HEK293 (cell line): ENCODE measurements at regions not wholly inside any gene's neighbourhood (a gene's known extent, or its start where the extent isn't known, plus 50 kb on each side); places are given as distances from the start of the nearest gene placed in this dataset.

Experiments
- CTCF ChIA-PET: fragments of 350-600 bp; formaldehyde crosslinking; extraction: SDS; loops from one replicate; lab custom pipeline; 2021; ENCODE audit warnings: antibody characterized with exemption; lab: Yijun Ruan, JAX
- POLR2A ChIA-PET: fragments of 300-600 bp; formaldehyde crosslinking; extraction: SDS; loops from one replicate; lab custom pipeline; 2020; ENCODE audit warnings: antibody characterized with exemption, inconsistent platforms; lab: Yijun Ruan, JAX
- H3K27ac ChIP-seq: fragments of 200-500 bp; sonication (Bioruptor generic); 2 replicates; pipeline ENCODE4 v1.5.1; 2014; ENCODE audit warnings: low read depth, low read length, control low read depth, inconsistent platforms; ENCODE audit errors: extremely low read depth
- H3K36me3 ChIP-seq, 2 experiments: fragments of 200-500 bp in 1 of 2; sonication (Bioruptor generic) in 1 of 2; 1 replicate in 1 of 2; 2 replicates in 1 of 2; pipeline ENCODE4 v1.5.1; 2014 to 2017; ENCODE audit warnings: inconsistent platforms in 2 of 2, low read length in 2 of 2; ENCODE audit not compliant: control insufficient read depth in 2 of 2, insufficient read depth in 1 of 2
- H3K4me1 ChIP-seq: fragments of 200-500 bp; sonication (Bioruptor generic); 2 replicates; pipeline ENCODE4 v1.5.1; 2014; ENCODE audit warnings: mild to moderate bottlenecking, low read length, inconsistent platforms; ENCODE audit not compliant: control insufficient read depth, insufficient read depth
- H3K4me3 ChIP-seq: 2 replicates; pipeline ENCODE4 v1.5.1; 2011; ENCODE audit warnings: low read depth, mild to moderate bottlenecking, control low read depth, low read length, moderate library complexity
- H3K9me3 ChIP-seq: fragments of 200-500 bp; sonication (Bioruptor generic); 2 replicates; pipeline ENCODE4 v1.5.1; 2014; ENCODE audit warnings: low read depth, low read length, inconsistent platforms; ENCODE audit not compliant: control insufficient read depth, insufficient read depth
- GFI1B ChIP-seq: fragments of 450-650 bp; formaldehyde crosslinking; IDR thresholded peaks from 2 replicates; pipeline ENCODE4 v1.5.1; 2016; ENCODE audit warnings: missing biosample characterization, missing genetic modification characterization
- GLIS2 ChIP-seq: fragments of 450-650 bp; formaldehyde crosslinking; IDR thresholded peaks from 2 replicates; pipeline ENCODE4 v1.5.1; 2016; ENCODE audit warnings: missing biosample characterization, missing genetic modification characterization
- HIC1 ChIP-seq: fragments of 450-650 bp; formaldehyde crosslinking; IDR thresholded peaks from 2 replicates; pipeline ENCODE4 v1.5.1; 2016; ENCODE audit warnings: missing biosample characterization, missing genetic modification characterization
- HOXA7 ChIP-seq: sonication (generic); formaldehyde crosslinking; IDR thresholded peaks from 2 replicates; pipeline ENCODE4 v1.8.1; 2022; ENCODE audit warnings: missing genetic modification reagents, borderline replicate concordance
- KLF8 ChIP-seq: fragments of 450-650 bp; formaldehyde crosslinking; IDR thresholded peaks from 2 replicates; pipeline ENCODE4 v1.5.1; 2016; ENCODE audit warnings: missing biosample characterization, missing genetic modification characterization
- MZF1 ChIP-seq: fragments of 450-650 bp; formaldehyde crosslinking; IDR thresholded peaks from 2 replicates; pipeline ENCODE4 v1.5.1; 2017; ENCODE audit warnings: missing biosample characterization, missing genetic modification characterization, borderline replicate concordance
- PATZ1 ChIP-seq: fragments of 450-650 bp; formaldehyde crosslinking; IDR thresholded peaks from 2 replicates; pipeline ENCODE4 v1.5.1; 2016; ENCODE audit warnings: missing biosample characterization, missing genetic modification characterization
- PBX3 ChIP-seq: sonication (generic); formaldehyde crosslinking; IDR thresholded peaks from 2 replicates; pipeline ENCODE4 v1.8.1; 2022; ENCODE audit warnings: mild to moderate bottlenecking, moderate library complexity, missing genetic modification reagents
- PRDM4 ChIP-seq: fragments of 450-650 bp; formaldehyde crosslinking; IDR thresholded peaks from 2 replicates; pipeline ENCODE4 v1.5.1; 2017; ENCODE audit warnings: missing biosample characterization, missing genetic modification characterization
- ZBTB7A ChIP-seq: fragments of 450-650 bp; formaldehyde crosslinking; IDR thresholded peaks from 2 replicates; pipeline ENCODE4 v1.5.1; 2016; ENCODE audit warnings: low read depth, missing biosample characterization, missing genetic modification characterization
- ZFHX2 ChIP-seq: fragments of 450-650 bp; formaldehyde crosslinking; conservative IDR thresholded peaks from 2 replicates; pipeline ENCODE4 v1.5.1; 2016; ENCODE audit warnings: missing biosample characterization, missing genetic modification characterization
- ZFP3 ChIP-seq: fragments of 450-650 bp; formaldehyde crosslinking; IDR thresholded peaks from 2 replicates; pipeline ENCODE4 v1.5.1; 2016; ENCODE audit warnings: low read depth, missing biosample characterization, missing genetic modification characterization
- ZNF112 ChIP-seq: fragments of 450-650 bp; formaldehyde crosslinking; IDR thresholded peaks from 2 replicates; pipeline ENCODE4 v1.5.0; 2017; ENCODE audit warnings: missing biosample characterization, missing genetic modification characterization
- ZNF121 ChIP-seq: fragments of 450-650 bp; formaldehyde crosslinking; IDR thresholded peaks from 2 replicates; pipeline ENCODE4 v1.5.1; 2016; ENCODE audit warnings: missing biosample characterization, missing genetic modification characterization
- ZNF133 ChIP-seq: fragments of 450-650 bp; formaldehyde crosslinking; IDR thresholded peaks from 2 replicates; pipeline ENCODE4 v1.5.1; 2016; ENCODE audit warnings: missing biosample characterization, missing genetic modification characterization
- ZNF138 ChIP-seq: fragments of 450-650 bp; formaldehyde crosslinking; IDR thresholded peaks from 2 replicates; pipeline ENCODE4 v1.5.1; 2016; ENCODE audit warnings: missing biosample characterization, missing genetic modification characterization, borderline replicate concordance
- ZNF16 ChIP-seq: fragments of 450-650 bp; formaldehyde crosslinking; IDR thresholded peaks from 2 replicates; pipeline ENCODE4 v1.5.1; 2016; ENCODE audit warnings: low read depth, missing biosample characterization, missing genetic modification characterization
- ZNF202 ChIP-seq: fragments of 450-650 bp; formaldehyde crosslinking; IDR thresholded peaks from 2 replicates; pipeline ENCODE4 v1.5.1; 2016; ENCODE audit warnings: missing biosample characterization, missing genetic modification characterization, borderline replicate concordance
- ZNF214 ChIP-seq: fragments of 450-650 bp; formaldehyde crosslinking; IDR thresholded peaks from 2 replicates; pipeline ENCODE4 v1.5.1; 2017; ENCODE audit warnings: missing biosample characterization, mild to moderate bottlenecking, missing genetic modification characterization, borderline replicate concordance
- ZNF23 ChIP-seq: fragments of 450-650 bp; formaldehyde crosslinking; IDR thresholded peaks from 2 replicates; pipeline ENCODE4 v1.5.1; 2016; ENCODE audit warnings: missing biosample characterization, missing genetic modification characterization, borderline replicate concordance
- ZNF274 ChIP-seq, 2 experiments: fragments of 200-500 bp in 1 of 2; fragments of 450-650 bp in 1 of 2; sonication (Bioruptor generic) in 1 of 2; formaldehyde crosslinking in 1 of 2; IDR thresholded peaks; 2 replicates each; pipeline versions ENCODE4 v1.5.1 to v1.6.1; 2014 to 2016; ENCODE audit warnings: borderline replicate concordance in 1 of 2, inconsistent platforms in 1 of 2, low read length in 1 of 2, missing biosample characterization in 1 of 2, missing genetic modification characterization in 1 of 2
- ZNF521 ChIP-seq: fragments of 450-650 bp; formaldehyde crosslinking; IDR thresholded peaks from 2 replicates; pipeline ENCODE4 v1.5.1; 2017; ENCODE audit warnings: missing biosample characterization, mild to moderate bottlenecking, missing genetic modification characterization
- ZNF529 ChIP-seq: fragments of 450-650 bp; formaldehyde crosslinking; IDR thresholded peaks from 2 replicates; pipeline ENCODE4 v1.5.1; 2017; ENCODE audit warnings: missing genetic modification characterization, missing biosample characterization; ENCODE audit not compliant: insufficient replicate concordance
- ZNF629 ChIP-seq: fragments of 450-650 bp; formaldehyde crosslinking; IDR thresholded peaks from 2 replicates; pipeline ENCODE4 v1.5.1; 2017; ENCODE audit warnings: missing biosample characterization, missing genetic modification characterization
- ZNF76 ChIP-seq: fragments of 450-650 bp; formaldehyde crosslinking; IDR thresholded peaks from 2 replicates; pipeline ENCODE4; 2016; ENCODE audit warnings: low read depth, missing biosample characterization, missing genetic modification characterization, borderline replicate concordance
- ZNF830 ChIP-seq: fragments of 450-650 bp; IDR thresholded peaks from 2 replicates; pipeline ENCODE4 v1.5.0; 2018; ENCODE audit warnings: missing biosample characterization, missing genetic modification characterization, low read depth, mild to moderate bottlenecking, moderate library complexity
- ZSCAN30 ChIP-seq: fragments of 450-650 bp; IDR thresholded peaks from 2 replicates; pipeline ENCODE4 v1.5.1; 2018; ENCODE audit warnings: missing biosample characterization, mild to moderate bottlenecking, missing genetic modification characterization, moderate library complexity
- TF ChIP-seq, protein P1 (sequence below): fragments of 450-650 bp; formaldehyde crosslinking; IDR thresholded peaks from 2 replicates; pipeline ENCODE4 v1.5.1; 2016; ENCODE audit warnings: missing biosample characterization, missing genetic modification characterization

DNA sequence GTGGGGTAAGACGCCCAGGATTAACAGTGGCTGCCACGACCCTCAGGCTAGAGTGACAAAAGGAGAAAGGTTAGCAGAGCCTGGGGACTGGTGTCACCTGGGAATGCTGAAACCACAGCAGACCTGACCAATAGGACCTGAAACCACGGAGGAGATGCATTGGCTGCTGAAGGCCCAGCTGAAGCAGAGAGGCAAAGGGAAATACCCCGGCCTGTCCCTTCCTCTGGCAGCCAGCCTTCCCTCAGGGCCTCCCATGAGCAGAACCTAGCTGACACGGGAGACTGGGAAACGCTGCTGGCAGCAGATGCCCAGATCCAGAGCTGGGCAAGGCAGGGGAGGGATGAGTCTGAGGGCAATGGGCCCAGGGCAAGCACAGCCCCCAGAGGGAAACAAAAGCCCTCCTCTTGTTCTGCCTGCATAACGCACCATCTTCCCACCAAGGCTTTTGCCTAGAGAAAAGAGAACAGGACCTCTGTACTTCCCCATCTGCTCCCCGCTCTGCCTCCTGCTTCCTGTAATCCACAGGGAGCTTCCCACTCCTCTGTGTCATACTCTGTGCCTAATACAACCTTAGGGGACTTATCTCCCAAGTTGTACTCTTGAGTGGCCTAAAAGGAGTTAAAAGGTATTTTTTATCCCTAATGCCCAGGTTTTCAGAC lies 216.2 kb downstream of the ABHD5 start:
- CTCF ChIA-PET, result interaction anchor here (1.5 kb wide), 1 partner anchor 12 kb away, joined by 5 read pairs; no protein-coding TSS in a partner anchor

DNA sequence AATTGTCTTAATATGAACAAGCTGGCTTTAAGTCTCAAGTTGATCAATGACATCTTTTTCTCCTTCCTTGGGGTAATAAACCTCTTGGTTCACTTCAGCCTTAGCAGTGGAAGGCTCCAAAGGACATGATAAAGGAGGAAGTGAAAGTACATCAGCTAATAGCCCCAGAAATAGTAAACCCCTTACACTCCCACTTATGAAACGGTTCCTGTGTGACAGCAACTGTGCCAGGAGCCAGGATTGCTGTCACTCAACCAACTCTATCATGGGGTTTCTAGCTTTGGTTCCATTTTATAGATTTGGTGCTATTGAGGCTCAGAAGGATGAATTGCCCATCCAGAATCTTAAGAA lies 216.7 kb downstream of the ABHD5 start:
- Histone ChIP-seq H3K36me3 (no peaks in the 10 kb centered on the region), H3K4me1 (no peaks in the 10 kb centered on the region), H3K9me3 (no peaks in the 10 kb centered on the region), H3K27ac (no peak overlapping the region), H3K4me3 (no peak overlapping the region)
- CTCF ChIA-PET, result interaction anchor here (1.5 kb wide), 1 partner anchor 11 kb away, joined by 5 read pairs; no protein-coding TSS in a partner anchor
- POLR2A ChIA-PET, result no interaction called here
- TF ChIP-seq, protein P1, sequence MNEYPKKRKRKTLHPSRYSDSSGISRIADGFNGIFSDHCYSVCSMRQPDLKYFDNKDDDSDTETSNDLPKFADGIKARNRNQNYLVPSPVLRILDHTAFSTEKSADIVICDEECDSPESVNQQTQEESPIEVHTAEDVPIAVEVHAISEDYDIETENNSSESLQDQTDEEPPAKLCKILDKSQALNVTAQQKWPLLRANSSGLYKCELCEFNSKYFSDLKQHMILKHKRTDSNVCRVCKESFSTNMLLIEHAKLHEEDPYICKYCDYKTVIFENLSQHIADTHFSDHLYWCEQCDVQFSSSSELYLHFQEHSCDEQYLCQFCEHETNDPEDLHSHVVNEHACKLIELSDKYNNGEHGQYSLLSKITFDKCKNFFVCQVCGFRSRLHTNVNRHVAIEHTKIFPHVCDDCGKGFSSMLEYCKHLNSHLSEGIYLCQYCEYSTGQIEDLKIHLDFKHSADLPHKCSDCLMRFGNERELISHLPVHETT (tag by site-specific recombination), result no peak
- TF ChIP-seq PRDM4 (tag by site-specific recombination) (no peak), ZBTB7A (tag by site-specific recombination) (no peak), ZFHX2 (tag by site-specific recombination) (no peak), MZF1 (no peak), HIC1 (tag by site-specific recombination) (no peak), ZSCAN30 (tag by site-specific recombination) (no peak), ZNF23 (tag by site-specific recombination) (no peak), HOXA7 (CRISPR knock-in tag) (no peak), ZNF629 (tag by site-specific recombination) (no peak), ZNF214 (tag by site-specific recombination) (no peak), ZNF138 (tag by site-specific recombination) (no peak), ZNF529 (tag by site-specific recombination) (no peak), ZNF121 (tag by site-specific recombination) (no peak)

More for the DNA sequence above, 216.2 kb downstream of the ABHD5 start:
- Histone ChIP-seq H3K4me1 (no peaks in the 10 kb centered on the region), H3K4me3 (no peak overlapping the region), H3K36me3 (no peaks in the 10 kb centered on the region), H3K27ac (no peak overlapping the region), H3K9me3 (no peaks in the 10 kb centered on the region)
- POLR2A ChIA-PET, result no interaction called here
- TF ChIP-seq ZNF521 (no peak), ZFP3 (tag by site-specific recombination) (no peak), ZNF112 (no peak), ZNF76 (tag by site-specific recombination) (no peak), PATZ1 (tag by site-specific recombination) (no peak), ZNF133 (no peak), KLF8 (tag by site-specific recombination) (no peak), GLIS2 (tag by site-specific recombination) (no peak), ZNF202 (tag by site-specific recombination) (no peak), ZNF830 (no peak), ZNF16 (tag by site-specific recombination) (no peak), GFI1B (tag by site-specific recombination) (no peak), PBX3 (CRISPR knock-in tag) (no peak), ZNF274 (IDR thresholded peaks at IDR 0.05; ENCODE audit: low read length) (no peak), ZNF274 (tag by site-specific recombination; IDR thresholded peaks at IDR 0.05; ENCODE audit: borderline replicate concordance) (no peak)
